ENCODE measurements at regions not wholly inside any gene's neighbourhood (a gene's known extent, or its start where the extent isn't known, plus 50 kb on each side); places are given as distances from the start of the nearest gene placed in this dataset.

- TF ChIP-seq, protein P1, sequence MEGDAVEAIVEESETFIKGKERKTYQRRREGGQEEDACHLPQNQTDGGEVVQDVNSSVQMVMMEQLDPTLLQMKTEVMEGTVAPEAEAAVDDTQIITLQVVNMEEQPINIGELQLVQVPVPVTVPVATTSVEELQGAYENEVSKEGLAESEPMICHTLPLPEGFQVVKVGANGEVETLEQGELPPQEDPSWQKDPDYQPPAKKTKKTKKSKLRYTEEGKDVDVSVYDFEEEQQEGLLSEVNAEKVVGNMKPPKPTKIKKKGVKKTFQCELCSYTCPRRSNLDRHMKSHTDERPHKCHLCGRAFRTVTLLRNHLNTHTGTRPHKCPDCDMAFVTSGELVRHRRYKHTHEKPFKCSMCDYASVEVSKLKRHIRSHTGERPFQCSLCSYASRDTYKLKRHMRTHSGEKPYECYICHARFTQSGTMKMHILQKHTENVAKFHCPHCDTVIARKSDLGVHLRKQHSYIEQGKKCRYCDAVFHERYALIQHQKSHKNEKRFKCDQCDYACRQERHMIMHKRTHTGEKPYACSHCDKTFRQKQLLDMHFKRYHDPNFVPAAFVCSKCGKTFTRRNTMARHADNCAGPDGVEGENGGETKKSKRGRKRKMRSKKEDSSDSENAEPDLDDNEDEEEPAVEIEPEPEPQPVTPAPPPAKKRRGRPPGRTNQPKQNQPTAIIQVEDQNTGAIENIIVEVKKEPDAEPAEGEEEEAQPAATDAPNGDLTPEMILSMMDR (IDR thresholded peaks at IDR 0.05; ENCODE audit: poor library complexity), result no peak
- no peak for TF ChIP-seq EZH2 (IDR thresholded peaks at IDR 0.05; ENCODE audit: borderline replicate concordance)
- DNase-seq (ENCODE audit: low spot score), result no peak
- 89% methylated on average over 10 of the region's 10 CpGs for WGBS (ENCODE audit: low lambda C conversion rate, missing lambda C conversion rate)
- Histone ChIP-seq H3K36me3 (replicated peaks; ENCODE audit: insufficient read depth, low read depth) (no peaks in the 10 kb centered on the region), H3K9me3 (ENCODE audit: low read depth) (no peaks in the 10 kb centered on the region), H3K27me3 (no peaks in the 10 kb centered on the region), H4K20me1 (ENCODE audit: insufficient read depth, poor library complexity, severe bottlenecking) (no peaks in the 10 kb centered on the region), H3K4me1 (ENCODE audit: insufficient read depth) (no peaks in the 10 kb centered on the region), H2AFZ (no peak overlapping the region), H3K4me2 (no peak overlapping the region), H3K79me2 (no peaks in the 10 kb centered on the region), H3K27ac (no peak overlapping the region), H3K9me2 (replicated peaks; ENCODE audit: insufficient read depth) (no peaks in the 10 kb centered on the region), H3K4me3 (no peak overlapping the region)
Measured at GRCh38 chr6:169850154-169850553, 98.7 kb downstream of the ERMARD start.

DNA sequence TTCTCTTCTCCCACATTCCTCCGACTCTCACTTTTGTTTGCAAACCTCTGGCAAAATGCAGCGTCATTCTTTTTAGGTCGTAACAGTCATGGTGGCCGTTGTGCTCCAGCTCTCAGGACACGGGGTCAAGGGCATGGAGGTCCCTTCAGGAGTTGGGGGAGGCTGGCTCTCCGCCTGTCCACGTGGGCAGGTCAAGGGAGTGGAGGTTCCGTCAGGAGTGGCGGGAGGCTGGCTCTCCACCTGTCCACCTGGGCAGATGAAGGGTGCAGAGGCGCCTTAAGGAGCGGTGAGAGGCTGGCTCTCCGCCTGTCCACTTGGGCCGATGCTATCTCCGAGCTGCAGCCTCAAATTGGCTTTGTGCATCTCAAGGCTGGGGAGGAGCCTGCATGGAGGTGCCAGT is 98.0 kb downstream of the ERMARD start:
- Histone ChIP-seq H3K4me3 (no peak overlapping the region), H3K9me2 (replicated peaks; ENCODE audit: insufficient read depth) (no peaks in the 10 kb centered on the region), H4K20me1 (ENCODE audit: insufficient read depth, poor library complexity, severe bottlenecking) (no peaks in the 10 kb centered on the region), H3K9me3 (ENCODE audit: low read depth) (no peaks in the 10 kb centered on the region), H3K4me1 (ENCODE audit: insufficient read depth) (no peaks in the 10 kb centered on the region), H3K79me2 (no peaks in the 10 kb centered on the region), H3K27ac (no peak overlapping the region), H3K4me2 (no peak overlapping the region), H3K36me3 (replicated peaks; ENCODE audit: insufficient read depth, low read depth) (no peaks in the 10 kb centered on the region), H2AFZ (no peak overlapping the region), H3K27me3 (no peaks in the 10 kb centered on the region)
- TF ChIP-seq, protein P1 (IDR thresholded peaks at IDR 0.05; ENCODE audit: poor library complexity), result no peak
- DNase-seq (ENCODE audit: low spot score), result no peak
- WGBS (ENCODE audit: low lambda C conversion rate, missing lambda C conversion rate), result 93% methylated on average over 14 of the region's 14 CpGs

- no peaks in the 10 kb centered on the region for H3K4me1 ChIP-seq (ENCODE audit: insufficient read depth)
- no peaks in the 10 kb centered on the region for H3K9me2 ChIP-seq (replicated peaks; ENCODE audit: insufficient read depth)
- no peak overlapping the region for H3K4me2 ChIP-seq
- no peak overlapping the region for H3K27ac ChIP-seq
- H2AFZ ChIP-seq, result no peak overlapping the region
- no peaks in the 10 kb centered on the region for H3K9me3 ChIP-seq (ENCODE audit: low read depth)
- no peak for TF ChIP-seq EZH2phosphoT487 (IDR thresholded peaks at IDR 0.05; ENCODE audit: low read depth, severe bottlenecking, unreplicated experiment)
- no peak for TF ChIP-seq EZH2 (IDR thresholded peaks at IDR 0.05; ENCODE audit: borderline replicate concordance)
- TF ChIP-seq, protein P1 (IDR thresholded peaks at IDR 0.05; ENCODE audit: poor library complexity), result no peak
- 96% methylated on average over 13 of the region's 13 CpGs for WGBS (ENCODE audit: low lambda C conversion rate, missing lambda C conversion rate)
- H3K79me2 ChIP-seq, result no peaks in the 10 kb centered on the region
- no peaks in the 10 kb centered on the region for H4K20me1 ChIP-seq (ENCODE audit: insufficient read depth, poor library complexity, severe bottlenecking)
- H3K36me3 ChIP-seq (replicated peaks; ENCODE audit: insufficient read depth, low read depth), result no peaks in the 10 kb centered on the region
- no peaks in the 10 kb centered on the region for H3K27me3 ChIP-seq
- H3K4me3 ChIP-seq, result no peak overlapping the region
- DNase-seq (ENCODE audit: low spot score), result no peak
Measured at GRCh38 chr6:169848946-169849345, 97.5 kb downstream of the ERMARD start.

DNA sequence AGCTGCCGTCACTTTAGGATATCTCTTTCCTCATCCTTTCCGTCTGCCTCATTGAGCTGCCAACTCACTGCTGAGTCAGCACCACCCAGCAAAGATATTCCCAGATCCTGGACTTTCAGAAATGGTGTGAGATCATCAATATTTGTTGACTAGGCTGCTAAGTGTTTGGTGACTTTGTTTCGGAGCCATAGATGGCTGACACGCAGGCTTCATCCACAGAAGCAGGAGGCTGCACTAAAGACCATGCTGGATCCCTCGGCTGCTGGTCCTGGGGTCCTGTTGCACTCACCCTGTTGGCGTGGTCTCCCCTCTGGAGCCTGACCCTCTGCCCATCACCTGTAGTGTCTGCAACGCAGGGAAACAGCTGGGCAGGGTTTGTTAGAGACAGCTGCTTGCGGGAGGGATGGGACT is 96.5 kb downstream of the ERMARD start:
- H3K4me3 ChIP-seq, result no peak overlapping the region
- H4K20me1 ChIP-seq (ENCODE audit: insufficient read depth, poor library complexity, severe bottlenecking), result no peaks in the 10 kb centered on the region
- no peak for TF ChIP-seq EZH2phosphoT487 (IDR thresholded peaks at IDR 0.05; ENCODE audit: low read depth, severe bottlenecking, unreplicated experiment)
- TF ChIP-seq, protein P1 (IDR thresholded peaks at IDR 0.05; ENCODE audit: poor library complexity), result no peak
- no peak for TF ChIP-seq EZH2 (IDR thresholded peaks at IDR 0.05; ENCODE audit: borderline replicate concordance)
- no peaks in the 10 kb centered on the region for H3K27me3 ChIP-seq
- no peaks in the 10 kb centered on the region for H3K4me1 ChIP-seq (ENCODE audit: insufficient read depth)
- H3K36me3 ChIP-seq (replicated peaks; ENCODE audit: insufficient read depth, low read depth), result no peaks in the 10 kb centered on the region
- H3K27ac ChIP-seq, result no peak overlapping the region
- H3K79me2 ChIP-seq, result no peaks in the 10 kb centered on the region
- H2AFZ ChIP-seq, result no peak overlapping the region
- 96% methylated on average over 8 of the region's 8 CpGs for WGBS (ENCODE audit: low lambda C conversion rate, missing lambda C conversion rate)
- no peaks in the 10 kb centered on the region for H3K9me3 ChIP-seq (ENCODE audit: low read depth)
- DNase-seq (ENCODE audit: low spot score), result no peak
- H3K9me2 ChIP-seq (replicated peaks; ENCODE audit: insufficient read depth), result no peaks in the 10 kb centered on the region
- no peak overlapping the region for H3K4me2 ChIP-seq
